Anterior cingulate cortex (tissue), 58 donors: ENCODE measurements at regions not wholly inside any gene's neighbourhood (a gene's known extent, or its start where the extent isn't known, plus 50 kb on each side); places are given as distances from the start of the nearest gene placed in this dataset.
A peak's percentile ranks its signal among the peaks of the same experiment; 100 is the strongest.

Source experiments
- DNase-seq, 58 donors: peaks; one replicate each; lab custom pipeline; 2025; lab: John Stamatoyannopoulos, UW

DNA sequence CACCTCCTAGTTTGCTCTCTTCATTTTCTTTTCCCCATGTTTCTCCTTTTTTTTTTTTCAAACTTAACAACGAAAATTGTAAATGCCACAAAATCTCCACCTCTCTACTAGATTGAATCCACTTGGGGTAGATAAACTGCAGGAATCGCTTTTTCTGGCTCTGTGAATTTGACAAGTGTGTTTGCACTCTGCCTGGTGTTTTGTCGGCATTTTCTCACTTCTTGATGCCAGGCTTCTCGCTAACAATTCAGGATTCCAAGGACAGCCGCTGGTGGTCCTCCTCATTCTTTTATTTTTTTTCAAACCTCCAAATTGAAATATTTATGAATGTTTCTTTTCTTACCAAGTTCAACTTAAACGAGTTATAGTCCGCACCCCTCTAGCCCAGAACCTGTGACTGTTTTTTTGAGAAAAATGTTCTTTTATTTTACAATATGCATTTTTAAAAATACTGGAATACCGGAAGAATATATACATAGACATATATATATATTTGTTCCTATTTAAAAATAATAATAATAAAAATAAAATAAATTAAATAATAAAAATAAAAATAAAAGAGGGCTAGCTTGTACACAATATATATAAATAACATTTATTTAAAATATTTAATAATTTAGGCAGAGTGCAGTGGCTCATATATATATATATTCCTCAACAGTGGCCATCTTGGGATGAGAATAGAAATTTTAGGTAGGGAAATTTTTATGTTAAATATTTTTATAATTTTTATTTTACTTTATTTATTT is 538.8 kb downstream of the TYW1 start:
- no peak for DNase-seq

DNA sequence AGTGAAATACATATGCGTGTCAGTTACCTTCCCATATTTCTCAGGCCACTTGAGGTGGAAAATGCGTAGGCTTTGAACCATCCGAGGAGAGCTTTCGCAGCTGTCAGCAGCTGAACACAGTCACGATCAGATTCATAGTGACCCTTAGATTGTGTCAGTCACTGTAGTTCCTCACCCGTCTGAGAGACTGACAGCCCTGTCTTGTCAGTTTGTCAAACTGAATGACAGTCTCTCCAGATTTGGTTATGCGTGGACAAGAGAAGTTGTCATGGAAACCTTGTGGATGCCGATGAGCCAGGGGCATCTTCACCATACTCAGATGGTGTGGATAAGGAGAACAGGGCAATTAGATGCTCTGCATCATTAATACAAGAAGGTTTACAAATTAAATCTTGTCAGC is 546.3 kb downstream of the TYW1 start:
- no peak for DNase-seq

DNA sequence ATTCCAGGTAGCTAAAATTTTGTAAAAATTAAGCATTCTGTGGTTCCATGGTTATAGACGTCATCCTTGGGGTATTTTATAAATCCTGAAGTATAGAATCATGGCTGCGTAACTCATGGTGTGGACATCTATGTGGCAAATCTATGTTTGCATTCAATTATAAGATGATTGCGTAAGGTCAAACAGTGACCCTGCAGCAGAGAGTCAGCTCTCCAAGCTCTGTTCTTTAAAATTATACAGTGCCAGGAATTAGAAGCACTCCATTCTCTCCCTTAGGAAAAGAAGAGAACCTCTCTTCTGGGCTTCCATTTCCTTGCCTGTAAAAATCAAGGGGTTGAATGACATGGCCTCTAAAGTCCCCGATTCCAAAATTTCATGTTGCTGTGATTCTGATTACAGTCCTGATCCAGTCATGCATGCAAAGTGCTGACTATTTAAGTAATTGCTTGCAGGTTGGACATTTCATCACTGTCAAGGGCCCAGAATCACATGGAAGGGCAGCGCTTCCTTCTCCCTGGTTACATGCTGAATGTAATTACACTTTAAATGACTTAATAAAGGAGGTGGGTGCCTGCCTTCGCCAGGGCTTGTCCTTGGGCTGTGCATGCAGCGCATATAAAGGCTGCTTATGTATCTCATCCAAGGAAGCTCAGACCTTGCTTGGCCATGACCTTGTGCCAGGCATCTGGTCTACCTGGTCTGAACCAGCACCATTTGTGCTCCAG is 550.7 kb downstream of the TYW1 start:
- no peak for DNase-seq

DNA sequence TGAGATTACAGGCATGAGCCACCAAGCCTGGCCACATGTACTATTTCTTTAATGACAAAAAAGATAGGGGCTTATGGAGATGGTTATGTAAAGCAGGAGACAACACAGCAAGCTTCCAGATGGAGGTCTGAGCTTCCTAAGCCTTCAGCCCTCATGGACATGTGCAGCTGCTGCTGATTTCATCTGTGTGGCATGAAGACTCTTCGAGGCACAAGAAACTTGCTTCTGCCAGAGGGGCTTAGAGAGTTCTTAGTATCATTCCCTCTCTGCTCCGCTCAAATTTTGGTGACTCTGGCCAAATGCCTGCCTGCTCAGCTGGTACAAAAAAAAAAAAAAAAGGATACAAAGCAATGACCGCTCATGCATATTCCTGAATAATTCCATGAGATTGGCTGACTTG is 552.5 kb downstream of the TYW1 start:
- DNase-seq = no peak

DNA sequence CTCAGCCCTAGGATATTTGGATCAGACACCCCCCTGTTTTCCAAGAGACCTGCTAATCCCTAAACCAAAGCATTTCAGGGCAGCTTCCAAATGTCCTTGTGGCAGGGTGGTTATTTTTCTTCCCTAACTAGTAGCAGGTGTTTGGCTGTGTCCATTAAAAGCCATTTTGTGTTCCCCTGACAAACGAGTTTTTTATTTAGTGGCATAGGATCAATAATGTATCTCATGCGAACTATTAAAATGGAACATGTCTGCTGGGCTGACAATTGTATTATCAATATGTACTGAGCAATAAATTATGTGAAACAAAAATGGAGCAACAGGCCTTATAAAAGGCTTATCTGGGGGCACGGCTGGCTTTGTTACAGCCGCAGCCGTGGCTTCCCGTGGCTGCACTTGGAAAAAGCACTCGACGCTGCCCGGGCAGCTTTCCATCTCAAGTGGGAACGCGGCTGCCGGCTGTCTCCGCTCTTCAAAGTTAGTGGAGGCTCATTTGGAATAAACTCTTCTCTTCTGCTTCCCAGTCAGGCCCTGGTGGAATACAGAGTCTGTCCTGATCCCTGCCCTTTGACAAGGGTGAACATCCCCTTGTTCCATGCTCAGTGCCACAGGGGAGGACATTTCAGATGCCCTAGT is 554.3 kb downstream of the TYW1 start:
- DNase-seq = peak in 25 of 58 donors; percentile 0 to 56 (median 6)

DNA sequence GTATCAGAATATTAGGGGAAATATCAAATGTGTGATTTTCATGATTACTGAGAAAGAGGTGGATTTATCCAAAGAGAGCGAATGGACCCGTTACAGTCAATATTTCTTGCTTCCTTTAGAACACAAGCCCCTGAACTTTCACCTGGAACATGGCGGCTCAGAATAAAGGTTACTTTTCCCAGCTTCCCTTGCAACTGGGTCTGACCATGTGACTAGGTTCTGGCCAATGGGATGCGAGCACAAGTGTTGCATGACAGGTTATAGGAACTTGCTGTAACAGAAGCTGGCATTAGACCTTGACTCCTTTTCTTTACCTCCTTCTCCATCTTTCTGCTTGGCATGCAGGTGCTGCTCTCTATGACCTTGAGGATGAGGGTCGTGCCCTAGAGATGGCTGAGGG is 556.1 kb downstream of the TYW1 start:
- no peak for DNase-seq

DNA sequence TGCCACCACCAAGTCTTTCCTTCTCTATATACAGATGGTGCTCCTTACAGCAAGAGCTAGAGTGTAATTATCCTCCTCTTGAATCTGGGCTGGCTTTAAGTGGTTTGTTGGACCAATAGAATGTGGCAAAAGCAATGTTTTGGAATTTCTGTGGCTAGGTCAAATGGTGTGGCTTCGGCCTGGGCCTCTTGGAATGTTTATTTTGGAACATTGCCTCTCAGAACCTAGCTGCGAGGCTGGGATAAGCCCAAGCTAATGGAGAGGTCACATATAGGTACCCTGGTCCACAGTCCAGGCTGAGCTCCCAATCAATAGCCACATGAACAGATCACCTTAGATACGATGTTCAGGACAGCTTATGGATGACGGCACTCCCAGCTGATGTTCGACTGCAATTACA is 556.7 kb downstream of the TYW1 start:
- no peak for DNase-seq

DNA sequence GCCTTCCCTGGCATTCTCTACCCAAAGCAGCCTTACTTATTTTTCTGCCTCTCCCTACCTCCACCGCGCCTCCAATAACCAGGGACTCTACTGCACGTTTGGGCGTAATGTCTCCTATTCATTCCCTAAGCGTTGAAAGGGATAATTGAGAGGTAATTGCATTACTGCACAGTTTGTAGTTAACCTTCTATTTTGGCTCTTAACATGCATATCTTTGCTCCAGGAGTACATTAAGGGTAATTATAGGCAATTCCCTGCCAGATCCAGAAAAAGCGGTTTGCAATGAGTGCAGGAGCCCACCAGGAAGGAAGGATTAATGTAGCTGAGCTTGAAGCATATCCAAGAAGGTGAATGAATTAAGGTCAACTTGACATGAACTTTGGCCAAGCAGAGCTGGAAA is 558.4 kb downstream of the TYW1 start:
- no peak for DNase-seq

DNA sequence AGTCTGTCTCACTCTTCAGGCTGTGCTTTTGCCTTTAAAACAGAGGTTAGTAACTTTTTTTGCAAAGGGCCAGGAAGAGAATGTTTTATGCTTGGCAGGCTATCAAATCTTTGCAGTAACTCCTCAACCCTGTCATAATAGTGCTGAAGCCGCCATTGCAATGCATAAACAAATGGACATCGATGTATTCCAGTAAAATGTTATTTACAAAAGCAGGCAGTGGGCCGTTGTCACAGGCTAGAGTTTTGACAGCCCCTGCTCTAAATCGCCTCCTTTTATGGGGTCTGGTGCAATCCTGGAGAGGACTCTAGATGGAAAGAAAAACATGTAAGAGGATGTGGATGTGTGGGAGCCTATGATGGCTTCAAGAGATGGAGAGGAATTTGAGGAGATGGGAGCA is 568.3 kb downstream of the TYW1 start:
- DNase-seq = no peak

DNA sequence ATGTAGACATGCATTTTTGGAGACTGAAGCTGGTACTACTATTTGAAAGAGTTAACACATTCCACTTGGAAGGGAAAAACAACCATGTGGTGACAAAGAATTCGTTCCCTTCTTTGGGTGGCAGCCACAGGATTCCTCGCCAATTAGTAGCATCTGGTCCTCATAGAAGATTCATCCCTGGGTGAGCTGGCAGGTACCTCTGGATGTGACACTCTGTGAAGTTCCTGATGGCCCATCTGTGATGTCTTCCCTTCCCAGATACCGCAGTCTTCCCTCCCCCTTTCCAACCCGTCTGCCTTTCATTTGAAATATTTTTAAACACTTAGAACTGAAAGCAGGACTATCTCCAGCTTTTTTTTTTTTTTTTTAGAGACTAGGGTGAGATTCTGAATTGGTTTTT is 569.5 kb downstream of the TYW1 start:
- peak in 41 of 58 donors; percentile 0 to 74 (median 25) for DNase-seq

DNA sequence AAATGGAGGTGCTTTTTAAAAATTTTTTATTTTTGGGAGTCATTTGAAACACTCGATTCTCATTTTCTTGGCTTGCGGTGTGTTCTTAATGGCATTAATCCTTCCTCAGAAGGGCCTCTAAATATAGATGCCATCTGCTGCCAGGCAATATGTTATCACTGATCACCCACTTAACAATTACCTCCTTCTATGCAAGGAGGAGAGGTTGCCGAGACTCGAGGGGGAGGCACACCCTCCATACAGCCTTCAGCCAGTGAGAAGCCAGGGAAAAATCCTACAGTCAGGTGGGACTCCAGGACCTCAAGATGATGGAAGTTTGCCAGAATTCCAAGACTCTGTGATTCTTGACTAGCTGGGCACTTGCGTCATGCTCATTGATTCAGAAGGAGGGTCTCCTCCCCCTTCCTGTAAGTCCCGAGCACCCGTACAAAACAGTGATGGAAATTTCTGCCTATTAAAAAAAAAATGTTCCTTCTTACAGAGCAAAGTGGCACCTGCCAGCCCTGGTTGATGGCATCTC is 574.5 kb downstream of the TYW1 start:
- DNase-seq = peak in 1 of 58 donors; percentile 4

DNA sequence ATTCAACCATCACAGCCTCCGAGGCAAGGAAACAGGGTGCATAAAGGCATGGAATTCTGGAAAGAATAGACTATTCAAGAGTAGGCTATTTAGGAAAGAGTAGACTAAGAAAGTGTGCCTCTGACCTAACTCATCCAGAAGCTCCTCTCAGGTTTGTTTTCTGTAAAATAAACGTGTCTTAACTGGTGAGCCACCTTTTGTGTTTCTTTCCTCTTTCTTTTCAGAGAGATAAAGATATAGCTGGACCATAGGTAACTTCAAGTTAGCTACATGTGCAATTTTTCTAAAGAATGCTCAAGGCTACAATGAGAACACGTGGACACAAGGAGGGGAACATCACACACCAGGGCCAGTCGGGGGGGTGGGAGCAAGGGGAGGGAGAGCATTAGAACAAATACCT is 577.0 kb downstream of the TYW1 start:
- DNase-seq = no peak

DNA sequence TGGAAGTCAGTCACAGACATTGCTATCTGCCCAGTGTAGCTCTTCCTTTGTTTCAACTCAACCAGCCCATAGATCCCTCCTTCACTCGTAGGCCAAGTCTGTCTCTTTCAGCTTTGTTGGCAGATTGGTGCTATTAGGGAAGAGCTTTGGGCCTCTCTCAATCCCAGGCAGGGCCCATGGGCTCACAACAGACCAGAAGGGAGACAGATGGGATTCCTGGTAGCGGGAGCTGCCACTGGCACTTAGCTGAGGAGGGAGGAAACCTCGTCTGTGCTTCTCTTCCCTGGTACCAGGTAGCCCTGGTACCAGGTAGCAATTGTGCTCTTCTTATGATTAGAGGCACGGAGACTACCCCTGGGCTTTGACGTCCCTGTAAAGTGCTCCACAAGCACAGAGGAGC is 592.0 kb downstream of the TYW1 start:
- DNase-seq = no peak

DNA sequence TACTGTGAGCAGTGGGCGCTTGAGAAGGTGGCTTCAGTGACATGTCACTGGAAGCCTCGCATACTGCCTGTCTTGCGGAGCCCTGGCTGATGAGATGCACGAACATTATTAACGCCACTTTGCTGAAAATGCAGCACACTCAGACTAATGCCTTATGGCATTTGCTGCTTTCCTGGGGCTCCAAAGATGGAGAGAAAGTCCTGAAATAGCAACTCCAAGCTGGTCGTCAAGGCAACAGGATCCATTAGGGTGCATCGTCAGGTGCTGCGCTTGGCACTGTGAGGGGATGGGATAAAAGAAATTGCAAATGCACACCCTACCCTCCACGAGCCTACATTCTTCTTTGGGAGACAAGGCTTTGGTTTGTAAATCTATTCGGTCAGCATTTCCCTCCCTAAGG is 592.5 kb downstream of the TYW1 start:
- DNase-seq = peak in 1 of 58 donors; percentile 3

DNA sequence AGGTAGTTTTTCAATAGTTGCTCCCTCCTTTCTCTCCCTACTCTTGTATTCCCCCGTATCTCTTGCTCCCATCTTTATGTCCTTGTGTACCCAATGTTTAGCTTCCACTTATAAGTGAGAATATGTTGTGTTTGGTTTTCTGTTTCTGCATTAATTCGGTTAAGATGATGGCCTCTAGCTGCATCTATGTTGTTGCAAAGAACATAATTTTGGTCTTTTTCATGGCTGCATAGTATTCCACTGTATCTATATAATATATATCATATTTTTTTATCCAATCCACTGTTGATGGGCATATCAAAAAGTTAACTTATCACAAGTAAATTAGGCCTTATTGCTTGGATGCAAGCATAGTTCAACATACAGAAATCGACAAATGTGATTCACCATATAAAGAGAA is 594.0 kb downstream of the TYW1 start:
- no peak for DNase-seq

DNA sequence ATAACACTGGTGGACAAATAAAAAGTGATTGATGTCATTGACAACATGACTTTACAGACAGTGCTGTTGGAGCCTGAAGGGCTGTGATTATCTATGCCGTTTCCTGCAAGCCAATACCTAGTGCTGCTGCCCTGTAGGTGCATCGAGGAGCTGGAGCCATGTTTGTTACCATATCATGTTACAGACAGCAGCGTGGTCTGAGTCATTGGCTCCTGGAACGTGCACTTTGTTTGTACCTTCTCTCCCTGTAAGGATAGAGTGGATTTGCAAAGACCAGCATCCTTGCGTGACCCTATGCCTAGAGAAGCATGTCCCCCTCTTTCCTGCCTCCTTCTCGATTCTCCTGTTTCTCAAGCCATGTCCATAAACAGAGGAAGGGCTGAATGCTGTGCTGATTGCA is 597.2 kb downstream of the TYW1 start:
- DNase-seq = no peak

DNA sequence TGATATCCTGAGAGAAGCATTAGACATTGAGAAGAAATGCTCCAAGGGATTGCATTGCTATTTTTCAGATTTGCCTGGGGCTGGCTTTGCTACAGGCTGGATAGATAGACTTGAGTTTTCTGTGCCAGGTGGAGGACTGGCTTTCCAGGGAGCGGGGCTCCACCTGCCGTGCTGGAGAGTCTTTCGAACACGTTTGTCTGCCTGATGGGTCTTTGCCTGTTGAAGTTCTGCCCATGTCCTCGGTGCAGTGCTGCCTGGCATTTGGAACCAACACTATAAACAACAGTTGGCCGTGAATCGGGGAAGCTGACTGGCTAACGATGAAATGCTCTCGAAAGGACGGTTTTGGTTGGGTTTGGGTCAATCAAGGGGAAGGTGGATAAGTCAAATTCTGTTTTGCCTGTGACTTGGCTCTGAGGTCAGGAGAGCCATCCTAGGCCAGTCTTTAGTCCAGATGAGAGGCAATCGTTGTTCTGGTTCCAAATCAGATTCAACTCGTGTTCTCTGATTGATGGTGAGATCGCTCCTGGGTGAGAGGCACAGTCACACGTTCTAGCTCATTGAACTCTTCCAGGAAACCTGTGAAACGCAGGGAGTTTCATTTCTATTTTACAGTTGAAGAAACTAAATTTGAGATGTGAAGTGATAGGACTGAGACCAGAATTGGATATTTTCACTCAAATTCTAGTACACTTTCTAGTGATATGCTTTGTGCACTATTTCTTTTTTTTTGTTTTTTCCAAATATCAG is 599.0 kb downstream of the TYW1 start:
- DNase-seq = no peak

DNA sequence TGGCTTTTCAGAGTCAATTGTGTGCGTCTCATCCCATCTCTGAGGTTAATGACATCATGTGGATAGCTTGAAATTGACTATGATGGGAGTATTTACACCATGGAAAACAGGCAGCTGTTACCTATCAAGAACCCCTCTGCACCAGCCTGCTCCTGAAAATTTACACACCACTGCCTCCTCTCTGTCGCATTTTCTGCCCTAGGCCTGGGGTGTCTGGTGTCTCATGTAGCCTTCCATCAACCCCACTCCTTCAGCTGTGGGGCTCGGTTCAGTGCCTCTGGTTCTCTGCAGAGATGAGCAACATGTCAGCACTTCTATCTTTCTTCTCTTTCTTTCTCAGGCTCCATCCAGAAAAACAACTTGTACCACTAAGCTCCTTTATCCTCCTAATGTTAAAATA is 600.5 kb downstream of the TYW1 start:
- no peak for DNase-seq

DNA sequence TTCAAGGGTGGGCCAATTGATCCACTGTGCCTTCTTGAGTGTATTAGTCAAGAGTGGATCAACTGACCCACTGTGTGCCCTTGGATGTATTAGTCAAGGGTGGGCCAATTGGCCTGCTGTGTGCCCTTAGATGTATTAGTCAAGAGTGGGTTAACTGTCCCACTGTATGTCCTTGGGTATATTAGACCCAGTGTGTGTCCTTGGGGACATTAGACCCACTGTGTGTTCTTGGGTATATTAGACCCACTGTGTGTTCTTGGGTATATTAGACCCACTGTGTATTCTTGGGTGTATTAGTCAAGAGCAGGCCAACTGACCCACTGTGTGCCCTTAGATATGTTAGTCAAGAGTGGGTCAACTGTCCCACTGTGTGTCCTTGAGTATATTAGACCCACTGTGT is 601.8 kb downstream of the TYW1 start:
- DNase-seq = no peak

DNA sequence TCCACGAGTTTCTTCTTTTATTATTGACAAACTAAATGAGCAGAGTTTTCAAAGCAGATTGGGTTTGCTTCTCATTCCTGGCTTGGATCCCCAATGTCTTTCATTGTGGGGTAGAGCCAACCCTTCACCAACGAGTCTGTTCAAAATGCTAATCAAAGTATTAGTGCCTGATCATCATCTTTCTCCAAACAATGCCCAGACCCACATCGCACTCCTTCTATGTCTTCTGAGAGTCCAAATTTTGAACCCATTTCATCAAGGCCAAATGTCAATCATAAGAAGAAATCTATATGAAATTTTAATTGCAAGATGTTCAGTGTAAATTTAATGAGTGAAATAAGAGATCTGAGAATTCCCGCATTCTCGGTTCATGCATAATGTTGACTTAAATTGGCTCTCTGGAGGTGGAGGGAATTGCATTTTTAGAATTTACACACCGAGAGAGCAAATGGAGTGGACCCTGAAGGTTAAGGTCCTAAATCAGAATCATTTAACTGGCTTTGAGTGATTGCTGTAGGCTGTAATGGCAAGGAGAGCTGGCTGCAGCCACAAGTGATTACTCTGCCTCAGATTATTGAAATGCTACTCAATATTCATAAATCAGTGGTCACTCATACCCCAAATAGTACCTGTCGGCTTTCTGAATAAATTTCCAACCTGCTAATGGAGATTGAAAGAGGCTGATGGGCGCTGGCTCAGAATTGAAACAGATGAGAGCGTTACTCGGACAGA is 602.9 kb downstream of the TYW1 start:
- no peak for DNase-seq
